HepG2 (cell line): ENCODE measurements at regions not wholly inside any gene's neighbourhood (a gene's known extent, or its start where the extent isn't known, plus 50 kb on each side); places are given as distances from the start of the nearest gene placed in this dataset.
A peak's percentile ranks its signal among the peaks of the same experiment; 100 is the strongest.

Experiments
- ATAC-seq: fragments of 200-7000 bp; cut with Tn5 transposase; 3 replicates; pipeline ENCODE4 v1.9.1; 2020; ENCODE audit warnings: mild to moderate bottlenecking, moderate library complexity
- BruUV-seq: library from RNA; stranded (reverse); fragments of 400-500 nt; replicated peaks from 2 replicates; lab custom pipeline; 2021; lab: Mats Ljungman, UMichigan
- CTCF ChIA-PET: fragments of 300-600 bp; formaldehyde crosslinking; extraction: SDS; loops from one replicate; lab custom pipeline; 2021; ENCODE audit warnings: low total read pairs, inconsistent platforms, low intra/inter-chr PET ratio; lab: Yijun Ruan, JAX
- POLR2A ChIA-PET: fragments of 350-600 bp; sonication (Branson Sonifier 250); formaldehyde crosslinking; loops from one replicate; lab custom pipeline; 2020; ENCODE audit warnings: antibody characterized with exemption, inconsistent platforms; lab: Yijun Ruan, JAX
- DNase-seq: peaks from one replicate; pipeline ENCODE4 v3.0.0-alpha.2; 2015; ENCODE audit warnings: low spot score
- FAIRE-seq: peaks from 3 replicates; lab custom pipeline; 2011; peaks lifted over from hg19 to GRCh38; lab: Jason Lieb, UNC
- H2AFZ ChIP-seq: one replicate; pipeline ENCODE4 v1.6.1; 2011; ENCODE audit warnings: low read length, inconsistent platforms
- H3K27ac ChIP-seq: fragments of 300-600 bp; 3 replicates; pipeline ENCODE4 v1.8.0; 2011; ENCODE audit warnings: mixed run types, mild to moderate bottlenecking, mixed read lengths, low read length, inconsistent platforms; ENCODE audit not compliant: insufficient read depth; ENCODE audit errors: extremely low read length
- H3K27me3 ChIP-seq, 2 experiments: fragments of 200-600 bp in 1 of 2; 2 replicates in 1 of 2; 3 replicates in 1 of 2; pipeline versions ENCODE4 v1.6.0 to v1.8.0; 2011; ENCODE audit warnings: low read length in 2 of 2, mild to moderate bottlenecking in 2 of 2, moderate library complexity in 2 of 2, inconsistent platforms in 1 of 2; ENCODE audit not compliant: insufficient read depth in 2 of 2, control insufficient read depth in 1 of 2
- H3K36me3 ChIP-seq, 2 experiments: fragments of 200-600 bp in 1 of 2; replicated peaks in 1 of 2; 2 replicates in 1 of 2; 3 replicates in 1 of 2; pipeline versions ENCODE4 v1.5.1 to v1.8.0; 2011; ENCODE audit warnings: low read length in 2 of 2, inconsistent platforms in 1 of 2; ENCODE audit not compliant: insufficient read depth in 2 of 2, control insufficient read depth in 1 of 2
- H3K4me1 ChIP-seq: 2 replicates; pipeline ENCODE4 v1.5.1; 2012; ENCODE audit warnings: low read length, inconsistent platforms; ENCODE audit not compliant: insufficient read depth
- H3K4me2 ChIP-seq: 2 replicates; pipeline ENCODE4 v1.6.0; 2011; ENCODE audit warnings: low read depth, low read length, inconsistent platforms
- H3K4me3 ChIP-seq, 3 experiments: fragments of 200-600 bp in 1 of 3; sonication (generic), shearing (Covaris generic) in 1 of 3; replicated peaks in 1 of 3; 2 replicates each; pipeline ENCODE4 v1.5.1; 2011 to 2016; ENCODE audit warnings: low read length in 3 of 3, inconsistent platforms in 2 of 3, low read depth in 2 of 3, mild to moderate bottlenecking in 2 of 3, control low read depth in 1 of 3, mixed read lengths in 1 of 3; ENCODE audit not compliant: insufficient read depth in 1 of 3
- H3K79me2 ChIP-seq: one replicate; pipeline ENCODE4 v1.6.1; 2011; ENCODE audit warnings: low read length, inconsistent platforms; ENCODE audit not compliant: insufficient read depth
- H3K9ac ChIP-seq: 2 replicates; pipeline ENCODE4 v1.6.0; 2011; ENCODE audit warnings: mild to moderate bottlenecking, low read depth, low read length, inconsistent platforms; ENCODE audit not compliant: insufficient read depth
- H3K9me3 ChIP-seq: 2 replicates; pipeline ENCODE4 v1.5.1; 2012; ENCODE audit warnings: mild to moderate bottlenecking, low read length
- H4K20me1 ChIP-seq: 2 replicates; pipeline ENCODE4 v1.6.0; 2011; ENCODE audit warnings: inconsistent platforms, mild to moderate bottlenecking, low read length, moderate library complexity; ENCODE audit not compliant: insufficient read depth
- CEBPB ChIP-seq: IDR thresholded peaks from 2 replicates; pipeline ENCODE4 v1.6.1; 2011; ENCODE audit warnings: low read depth, low read length, improper control_type of control experiment, borderline replicate concordance
- HOXA9 ChIP-seq: sonication (generic); formaldehyde crosslinking; IDR thresholded peaks from 2 replicates; pipeline ENCODE4 v1.8.1; 2022; ENCODE audit warnings: missing genetic modification reagents, mild to moderate bottlenecking, moderate library complexity, borderline replicate concordance
- TCF7 ChIP-seq: sonication (generic); IDR thresholded peaks from 2 replicates; pipeline ENCODE4 v1.6.1; 2016; ENCODE audit warnings: antibody characterized with exemption, low read depth
- ZNF432 ChIP-seq: sonication (generic); formaldehyde crosslinking; IDR thresholded peaks from 2 replicates; pipeline ENCODE4 v1.5.0; 2020; ENCODE audit warnings: missing genetic modification reagents, mild to moderate bottlenecking, borderline replicate concordance
- ZNF615 ChIP-seq: sonication (generic); formaldehyde crosslinking; IDR thresholded peaks from 2 replicates; pipeline ENCODE4 v1.5.0; 2020; ENCODE audit warnings: mild to moderate bottlenecking, missing genetic modification reagents, borderline replicate concordance
- WGBS: methylation state at CpG from one replicate; pipeline ENCODE4 v1.1.6; 2017; ENCODE audit warnings: low lambda C conversion rate; 5-methylcytosine and 5-hydroxymethylcytosine counted together
- in situ Hi-C: cut with HindIII; loops from 2 replicates; pipeline ENCODE4 v1.10.0; 2017; ENCODE audit warnings: low pct_unique_long_range_greater_than_20kb; ENCODE audit not compliant: extremely low pct_ligation_motif_present
- intact Hi-C: fragments of 100-400 bp; cut with micrococcal nuclease; formaldehyde crosslinking; loops from one replicate; pipeline ENCODE4 v1.10.0; 2022; ENCODE audit not compliant: unreplicated experiment

DNA sequence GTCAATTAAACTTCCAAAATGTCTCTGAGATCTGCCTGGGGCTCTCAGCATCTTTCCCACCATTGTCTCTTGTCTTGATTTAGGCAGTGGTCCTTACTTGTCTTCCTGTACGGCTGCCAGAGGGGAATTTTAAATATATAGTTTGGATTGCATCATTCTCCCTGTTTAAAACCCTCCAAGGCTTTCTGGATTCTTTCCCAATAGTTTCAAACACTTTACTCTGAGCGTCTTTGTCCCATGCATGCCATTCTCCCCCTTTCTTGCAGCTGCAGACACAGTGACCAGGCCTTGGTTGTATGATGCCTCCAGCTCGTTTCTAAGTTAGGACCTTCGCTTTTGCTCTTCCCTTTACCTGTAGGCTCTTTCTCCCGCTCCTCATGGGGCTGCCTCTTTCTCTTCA lies 323.3 kb upstream of the CTNNB1 start:
- H3K36me3 ChIP-seq: no peaks in the 10 kb centered on the region
- DNase-seq: no peak
- TF ChIP-seq ZNF432 (CRISPR knock-in tag) (no peak), CEBPB (peak; percentile 6; the same call in 1 of the 2 replicates), HOXA9 (CRISPR knock-in tag) (no peak)
- TF ChIP-seq, all 625 proteins: peak for 1
- no peak overlapping the region for H3K4me2 ChIP-seq
- ATAC-seq (no peak), FAIRE-seq (no peak)
- no peak overlapping the region for H2AFZ ChIP-seq
- H3K9me3 ChIP-seq: no peaks in the 10 kb centered on the region
- peaks cover 69% of the 10 kb centered on the region for H3K4me1 ChIP-seq
- ChIA-PET POLR2A (no interaction called here), CTCF (no interaction called here)
- H3K9ac ChIP-seq: no peak overlapping the region
- in situ Hi-C loops (no loop called here), intact Hi-C loops (loop anchor here (10.0 kb wide), 2 partner anchors 71 to 291 kb away; no protein-coding TSS in a partner anchor)
- no peaks in the 10 kb centered on the region for H3K27me3 ChIP-seq
- no peak overlapping the region for H3K27ac ChIP-seq
- H3K4me3 ChIP-seq: no peak overlapping the region
- no peaks in the 10 kb centered on the region for H3K79me2 ChIP-seq
- BruUV-seq: no TSS peak
- 43% methylated on average over 5 of the region's 5 CpGs for WGBS
- no peaks in the 10 kb centered on the region for H4K20me1 ChIP-seq

DNA sequence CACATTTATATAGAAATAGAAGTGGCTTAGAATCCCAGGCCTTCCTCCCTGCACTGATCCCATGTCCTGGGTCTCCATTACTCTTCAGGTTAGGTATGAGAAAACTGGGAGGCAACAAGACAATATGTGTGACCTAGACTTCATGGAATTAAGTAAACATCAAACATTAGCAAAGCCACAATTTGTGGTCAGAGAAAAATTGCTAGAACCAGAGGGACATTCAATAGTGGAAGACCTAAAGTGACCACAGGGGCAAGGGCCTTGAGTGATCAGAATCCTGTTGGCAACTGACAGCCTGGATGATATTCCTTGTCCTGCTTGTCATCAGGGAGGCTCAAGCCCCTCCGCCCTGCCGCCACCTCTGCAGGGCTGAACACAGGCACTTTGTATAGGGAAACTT lies 322.8 kb upstream of the CTNNB1 start:
- ChIA-PET POLR2A (no interaction called here), CTCF (no interaction called here)
- ATAC-seq (no peak), DNase-seq (peak; percentile 33), FAIRE-seq (no peak)
- Histone ChIP-seq H2AFZ (no peak overlapping the region), H4K20me1 (no peaks in the 10 kb centered on the region), H3K27ac (no peak overlapping the region), H3K36me3 (no peaks in the 10 kb centered on the region), H3K4me1 (peaks cover 64% of the 10 kb centered on the region), H3K9ac (no peak overlapping the region), H3K4me3 (no peak overlapping the region), H3K9me3 (no peaks in the 10 kb centered on the region), H3K27me3 (no peaks in the 10 kb centered on the region), H3K4me2 (no peak overlapping the region), H3K79me2 (no peaks in the 10 kb centered on the region)
- intact Hi-C loops (loop anchor here (10.0 kb wide), 2 partner anchors 72 to 292 kb away; no protein-coding TSS in a partner anchor), in situ Hi-C loops (no loop called here)
- 55% methylated on average over 2 of the region's 2 CpGs for whole genome bisulfite sequencing
- TF ChIP-seq ZNF615 (CRISPR knock-in tag) (no peak), TCF7 (peak; percentile 15; the same call in 1 of the 2 replicates)
- no TSS peak for BruUV-seq
